Karpas-422 (cell line): ENCODE measurements at regions not wholly inside any gene's neighbourhood (a gene's known extent, or its start where the extent isn't known, plus 50 kb on each side); places are given as distances from the start of the nearest gene placed in this dataset.
A peak's percentile ranks its signal among the peaks of the same experiment; 100 is the strongest.
"Not testable (repeated sequence)": the region's sequence is repeated elsewhere in the genome, so short reads cannot be mapped to it uniquely, and the experiment has no call there.

ENCODE experiments used
- DNase-seq: peaks from one replicate; pipeline ENCODE4 v3.0.0-alpha.2; 2015
- H2AFZ ChIP-seq: fragments of 200-600 bp; sonication (generic); 2 replicates; pipeline ENCODE4 v1.6.1; 2014; ENCODE audit warnings: antibody characterized with exemption, low read length, mixed read lengths
- H3K27ac ChIP-seq: fragments of 200-600 bp; sonication (generic); 2 replicates; pipeline ENCODE4 v1.5.1; 2014; ENCODE audit warnings: mild to moderate bottlenecking, low read length, moderate library complexity
- H3K27me3 ChIP-seq: fragments of 200-600 bp; sonication (generic); 2 replicates; pipeline ENCODE4 v1.6.1; 2014; ENCODE audit warnings: low read length, mixed read lengths
- H3K36me3 ChIP-seq: fragments of 200-600 bp; sonication (generic); 2 replicates; pipeline ENCODE4 v1.6.1; 2014; ENCODE audit warnings: low read length, mixed read lengths; ENCODE audit not compliant: insufficient read depth
- H3K4me1 ChIP-seq: fragments of 200-600 bp; sonication (generic); 2 replicates; pipeline ENCODE4 v1.6.1; 2014; ENCODE audit warnings: mild to moderate bottlenecking, low read length, mixed read lengths
- H3K4me2 ChIP-seq: fragments of 200-600 bp; sonication (generic); 2 replicates; pipeline ENCODE4 v1.6.1; 2014; ENCODE audit warnings: low read length, low read depth, mild to moderate bottlenecking; ENCODE audit not compliant: poor library complexity, severe bottlenecking
- H3K4me3 ChIP-seq: fragments of 200-600 bp; sonication (generic); 2 replicates; pipeline ENCODE4 v1.5.1; 2014; ENCODE audit warnings: mild to moderate bottlenecking, antibody characterized with exemption, low read length, mixed read lengths
- H3K79me2 ChIP-seq: fragments of 200-600 bp; sonication (generic); 2 replicates; pipeline ENCODE4 v1.6.1; 2014; ENCODE audit warnings: mild to moderate bottlenecking, low read length, mixed read lengths
- H3K9ac ChIP-seq: fragments of 200-600 bp; sonication (generic); 2 replicates; pipeline ENCODE4 v1.6.0; 2014; ENCODE audit warnings: low read length
- H3K9me2 ChIP-seq: fragments of 200-600 bp; sonication (generic), shearing (Covaris generic); replicated peaks from 2 replicates; pipeline ENCODE4 v1.6.0; 2014; ENCODE audit warnings: mild to moderate bottlenecking, low read length, moderate library complexity; ENCODE audit not compliant: insufficient read depth
- H3K9me3 ChIP-seq: fragments of 300-700, 200-600 bp; sonication (generic); 2 replicates; pipeline ENCODE4 v1.6.1; 2014; ENCODE audit warnings: low read length, mixed read lengths
- H4K20me1 ChIP-seq: fragments of 200-600 bp; sonication (generic); 2 replicates; pipeline ENCODE4 v1.6.1; 2014; ENCODE audit warnings: mild to moderate bottlenecking, antibody characterized with exemption, low read length, low read depth; ENCODE audit not compliant: insufficient read depth

GRCh38 chr1:200262326-200262965, 147.4 kb downstream of the ZNF281 start:
- no peaks in the 10 kb centered on the region for H3K27me3 ChIP-seq
- no peak overlapping the region for H3K9ac ChIP-seq
- H3K9me2 ChIP-seq = no peaks in the 10 kb centered on the region
- H4K20me1 ChIP-seq = no peaks in the 10 kb centered on the region
- H3K4me3 ChIP-seq = no peak overlapping the region
- no peaks in the 10 kb centered on the region for H3K4me1 ChIP-seq
- H2AFZ ChIP-seq = no peak overlapping the region
- no peaks in the 10 kb centered on the region for H3K36me3 ChIP-seq
- no peak overlapping the region for H3K4me2 ChIP-seq
- H3K27ac ChIP-seq = no peak overlapping the region
- peak; percentile 64 for DNase-seq
- no peaks in the 10 kb centered on the region for H3K9me3 ChIP-seq
- H3K79me2 ChIP-seq = no peaks in the 10 kb centered on the region

GRCh38 chr1:200260597-200261335, 149.1 kb downstream of the ZNF281 start:
- Histone ChIP-seq H3K9me3 (no peaks in the 10 kb centered on the region), H3K4me3 (no peak overlapping the region), H4K20me1 (no peaks in the 10 kb centered on the region), H3K27ac (no peak overlapping the region), H3K36me3 (no peaks in the 10 kb centered on the region), H3K4me1 (no peaks in the 10 kb centered on the region), H3K9me2 (no peaks in the 10 kb centered on the region), H3K9ac (no peak overlapping the region), H2AFZ (no peak overlapping the region), H3K27me3 (no peaks in the 10 kb centered on the region), H3K79me2 (no peaks in the 10 kb centered on the region), H3K4me2 (no peak overlapping the region)
- no peak for DNase-seq

- Histone ChIP-seq H3K79me2 (no peaks in the 10 kb centered on the region), H3K4me3 (no peak overlapping the region), H3K9me2 (no peaks in the 10 kb centered on the region), H3K4me1 (no peaks in the 10 kb centered on the region), H3K27ac (no peak overlapping the region), H4K20me1 (no peaks in the 10 kb centered on the region), H3K9ac (no peak overlapping the region), H3K27me3 (no peaks in the 10 kb centered on the region), H3K4me2 (no peak overlapping the region), H3K9me3 (no peaks in the 10 kb centered on the region), H2AFZ (no peak overlapping the region), H3K36me3 (no peaks in the 10 kb centered on the region)
- peak; percentile 78 for DNase-seq
Observed at GRCh38 chr1:200258447-200259375, 151.1 kb downstream of the ZNF281 start.

- Histone ChIP-seq H3K79me2 (no peaks in the 10 kb centered on the region), H3K4me3 (no peak overlapping the region), H3K4me1 (no peaks in the 10 kb centered on the region), H3K9ac (no peak overlapping the region), H2AFZ (no peak overlapping the region), H3K9me3 (no peaks in the 10 kb centered on the region), H3K9me2 (no peaks in the 10 kb centered on the region), H3K27me3 (no peaks in the 10 kb centered on the region), H3K4me2 (no peak overlapping the region), H3K27ac (no peak overlapping the region), H4K20me1 (no peaks in the 10 kb centered on the region), H3K36me3 (no peaks in the 10 kb centered on the region)
- no peak for DNase-seq
Observed at GRCh38 chr1:200257235-200257634, 152.6 kb downstream of the ZNF281 start.

- H3K79me2 ChIP-seq, H4K20me1 ChIP-seq, H3K9ac ChIP-seq, H3K27me3 ChIP-seq, H3K36me3 ChIP-seq, H3K4me3 ChIP-seq, H2AFZ ChIP-seq, H3K9me3 ChIP-seq, H3K9me2 ChIP-seq, H3K27ac ChIP-seq, H3K4me1 ChIP-seq, H3K4me2 ChIP-seq, DNase-seq: not testable (repeated sequence)
Observed at GRCh38 chr1:200254602-200255001, 155.2 kb downstream of the ZNF281 start.

- H3K27me3 ChIP-seq = no peaks in the 10 kb centered on the region
- no peaks in the 10 kb centered on the region for H3K36me3 ChIP-seq
- H3K27ac ChIP-seq = no peak overlapping the region
- no peaks in the 10 kb centered on the region for H3K9me3 ChIP-seq
- H3K4me3 ChIP-seq = no peak overlapping the region
- H3K4me2 ChIP-seq = no peak overlapping the region
- no peaks in the 10 kb centered on the region for H3K4me1 ChIP-seq
- peak; percentile 51 for DNase-seq
- H4K20me1 ChIP-seq = no peaks in the 10 kb centered on the region
- H3K9me2 ChIP-seq = no peaks in the 10 kb centered on the region
- no peak overlapping the region for H3K9ac ChIP-seq
- H2AFZ ChIP-seq = no peak overlapping the region
- no peaks in the 10 kb centered on the region for H3K79me2 ChIP-seq
Observed at GRCh38 chr1:200253774-200254495, 155.9 kb downstream of the ZNF281 start.

- H3K79me2 ChIP-seq = no peaks in the 10 kb centered on the region
- no peak overlapping the region for H3K9ac ChIP-seq
Observed at GRCh38 chr1:200252531-200252930, 157.3 kb downstream of the ZNF281 start.

More at GRCh38 chr1:200252531-200252930, 157.3 kb downstream of the ZNF281 start:
- H3K4me2 ChIP-seq = no peak overlapping the region
- H3K9me2 ChIP-seq = no peaks in the 10 kb centered on the region
- no peaks in the 10 kb centered on the region for H3K36me3 ChIP-seq
- H3K9me3 ChIP-seq = no peaks in the 10 kb centered on the region
- DNase-seq = no peak
- no peak overlapping the region for H2AFZ ChIP-seq
- no peak overlapping the region for H3K4me3 ChIP-seq
- no peaks in the 10 kb centered on the region for H3K4me1 ChIP-seq
- H3K27me3 ChIP-seq = no peaks in the 10 kb centered on the region
- H4K20me1 ChIP-seq = no peaks in the 10 kb centered on the region
- no peak overlapping the region for H3K27ac ChIP-seq
